HCT116 (cell line): ENCODE measurements at regions not wholly inside any gene's neighbourhood (a gene's known extent, or its start where the extent isn't known, plus 50 kb on each side); places are given as distances from the start of the nearest gene placed in this dataset.

Source experiments
- ATAC-seq: fragments of 200-7000 bp; cut with Tn5 transposase; 2 replicates; pipeline ENCODE4 v1.9.1; 2020; ENCODE audit warnings: mild to moderate bottlenecking, moderate library complexity
- BruUV-seq: library from RNA; stranded (reverse); fragments of 400-500 nt; replicated peaks from 2 replicates; lab custom pipeline; 2021; lab: Mats Ljungman, UMichigan
- CTCF ChIA-PET: fragments of 300-600 bp; sonication (Branson Sonifier 250); formaldehyde crosslinking; loops from one replicate; lab custom pipeline; 2021; ENCODE audit warnings: antibody characterized with exemption; lab: Charles Lee
- POLR2A ChIA-PET: fragments of 300-600, 350-600 bp; sonication (Branson Sonifier 250); formaldehyde crosslinking; loops from one replicate; lab custom pipeline; 2021; ENCODE audit warnings: antibody characterized with exemption; lab: Charles Lee
- RAD21 ChIA-PET, 2 experiments: fragments of 300-600 bp; sonication (Branson Sonifier 250); formaldehyde crosslinking; loops; one replicate each; lab custom pipeline; 2023; ENCODE audit warnings: low total read pairs in 2 of 2; ENCODE audit not compliant: uncharacterized antibody in 2 of 2, unreplicated experiment in 2 of 2, low non-redundant PET in 1 of 2; lab: Charles Lee
- DNase-seq: peaks from one replicate; pipeline ENCODE4 v3.0.0-alpha.2; 2010; ENCODE audit warnings: low read depth, low spot score
- H2AFZ ChIP-seq: fragments of 200-600 bp; shearing (Covaris generic), sonication (generic); 2 replicates; pipeline ENCODE4 v1.6.1; 2017; ENCODE audit warnings: low read depth, mixed run types, mixed read lengths, antibody characterized with exemption, low read length; ENCODE audit not compliant: poor library complexity, severe bottlenecking
- H3K27ac ChIP-seq: 2 replicates; pipeline ENCODE4 v1.5.1; 2012; ENCODE audit warnings: low read depth, low read length
- H3K27me3 ChIP-seq: fragments of 200-600 bp; sonication (generic); 2 replicates; pipeline ENCODE4 v1.6.1; 2016; ENCODE audit warnings: mixed run types, low read length, mixed read lengths; ENCODE audit not compliant: insufficient read depth
- H3K36me3 ChIP-seq, 2 experiments: fragments of 200-500 bp in 1 of 2; fragments of 200-600 bp in 1 of 2; sonication (Bioruptor generic) in 1 of 2; sonication (generic) in 1 of 2; 2 replicates each; pipeline versions ENCODE4 v1.5.1 to v1.6.1; 2014 to 2016; ENCODE audit warnings: low read length in 2 of 2, inconsistent platforms in 1 of 2, mixed read lengths in 1 of 2, mixed run types in 1 of 2; ENCODE audit not compliant: insufficient read depth in 2 of 2, control insufficient read depth in 1 of 2
- H3K4me1 ChIP-seq, 2 experiments: fragments of 200-600 bp in 1 of 2; sonication (generic) in 1 of 2; 2 replicates each; pipeline versions ENCODE4 v1.5.1 to v1.6.1; 2012 to 2017; ENCODE audit warnings: low read length in 2 of 2, inconsistent platforms in 1 of 2, mild to moderate bottlenecking in 1 of 2, mixed read lengths in 1 of 2, mixed run types in 1 of 2, moderate library complexity in 1 of 2; ENCODE audit not compliant: insufficient read depth in 2 of 2, control insufficient read depth in 1 of 2
- H3K4me2 ChIP-seq: fragments of 200-600 bp; sonication (generic); 2 replicates; pipeline ENCODE4 v1.6.1; 2017; ENCODE audit warnings: mixed run types, low read length, mixed read lengths
- H3K4me3 ChIP-seq, 2 experiments: fragments of 200-600 bp in 1 of 2; sonication (generic) in 1 of 2; replicated peaks in 1 of 2; 2 replicates each; pipeline ENCODE4 v1.5.1; 2011 to 2016; ENCODE audit warnings: low read length in 2 of 2, control low read depth in 1 of 2, low read depth in 1 of 2, mild to moderate bottlenecking in 1 of 2, mixed read lengths in 1 of 2, mixed run types in 1 of 2
- H3K79me2 ChIP-seq: fragments of 200-600 bp; sonication (generic); 2 replicates; pipeline ENCODE4 v1.6.1; 2017; ENCODE audit warnings: mild to moderate bottlenecking, mixed run types, low read length, moderate library complexity, mixed read lengths; ENCODE audit not compliant: insufficient read depth
- H3K9ac ChIP-seq: fragments of 200-600 bp; sonication (generic); 2 replicates; pipeline ENCODE4 v1.6.1; 2016; ENCODE audit warnings: low read length, mixed read lengths
- H3K9me2 ChIP-seq: fragments of 200-600 bp; sonication (generic), shearing (Covaris generic); 2 replicates; pipeline ENCODE4 v1.6.1; 2017; ENCODE audit warnings: mixed run types, mild to moderate bottlenecking, moderate library complexity; ENCODE audit not compliant: insufficient read depth
- H3K9me3 ChIP-seq, 2 experiments: fragments of 200-500 bp in 1 of 2; fragments of 200-600 bp in 1 of 2; sonication (Bioruptor generic) in 1 of 2; sonication (generic) in 1 of 2; 2 replicates each; pipeline ENCODE4 v1.6.1; 2014 to 2017; ENCODE audit warnings: low read length in 2 of 2, mixed read lengths in 2 of 2, inconsistent platforms in 1 of 2, low read depth in 1 of 2, mild to moderate bottlenecking in 1 of 2, mixed run types in 1 of 2, moderate library complexity in 1 of 2; ENCODE audit not compliant: control insufficient read depth in 1 of 2, insufficient read depth in 1 of 2
- H4K20me1 ChIP-seq: fragments of 200-600 bp; sonication (generic), shearing (Covaris generic); 2 replicates; pipeline ENCODE4 v1.6.1; 2017; ENCODE audit warnings: mixed run types, mild to moderate bottlenecking, moderate library complexity; ENCODE audit not compliant: insufficient read depth
- CEBPB ChIP-seq: IDR thresholded peaks from 2 replicates; pipeline ENCODE4 v1.6.1; 2012; ENCODE audit warnings: low read depth
- EGR1 ChIP-seq: IDR thresholded peaks from 2 replicates; pipeline ENCODE4 v1.6.1; 2012; ENCODE audit warnings: low read depth
- EZH2 ChIP-seq: fragments of 200-600 bp; sonication (generic); IDR thresholded peaks from 2 replicates; pipeline ENCODE4 v1.6.1; 2017; ENCODE audit warnings: antibody characterized with exemption, mixed run types
- EZH2phosphoT487 ChIP-seq: fragments of 200-600 bp; IDR thresholded peaks from 2 replicates; pipeline ENCODE4 v1.6.1; 2018; ENCODE audit warnings: antibody characterized with exemption, borderline replicate concordance
- FOSL1 ChIP-seq: IDR thresholded peaks from 2 replicates; pipeline ENCODE4 v1.6.1; 2012; ENCODE audit warnings: low read depth
- JUND ChIP-seq: IDR thresholded peaks from 2 replicates; pipeline ENCODE4 v1.6.1; 2012
- MAX ChIP-seq: IDR thresholded peaks from 2 replicates; pipeline ENCODE4 v1.6.1; 2012
- POLR2A ChIP-seq: IDR thresholded peaks from 2 replicates; pipeline ENCODE4 v1.7.0; 2011; ENCODE audit warnings: borderline replicate concordance; ENCODE audit not compliant: insufficient read depth, insufficient read length; ENCODE audit errors: extremely low read depth
- REST ChIP-seq: IDR thresholded peaks from 2 replicates; pipeline ENCODE4 v1.6.1; 2012; ENCODE audit warnings: low read depth
- TCF7L2 ChIP-seq: IDR thresholded peaks from 2 replicates; pipeline ENCODE4 v1.7.0; 2011; ENCODE audit warnings: borderline replicate concordance, inconsistent platforms; ENCODE audit not compliant: insufficient read depth, insufficient read length; ENCODE audit errors: extremely low read depth
- YY1 ChIP-seq: IDR thresholded peaks from 2 replicates; pipeline ENCODE4 v1.6.1; 2011; ENCODE audit warnings: low read length, low read depth, moderate library complexity, mild to moderate bottlenecking; ENCODE audit not compliant: insufficient replicate concordance; ENCODE audit errors: extremely low read depth
- ZBTB33 ChIP-seq: IDR thresholded peaks from 2 replicates; pipeline ENCODE4 v1.6.1; 2011; ENCODE audit warnings: mild to moderate bottlenecking, low read length, moderate library complexity; ENCODE audit not compliant: insufficient replicate concordance; ENCODE audit errors: extremely low read depth
- ZNF274 ChIP-seq: fragments of 200-500 bp; sonication (Bioruptor generic); IDR thresholded peaks from 2 replicates; pipeline ENCODE4 v1.6.1; 2014; ENCODE audit warnings: mild to moderate bottlenecking, low read depth, low read length, inconsistent platforms
- intact Hi-C: fragments of 100-400 bp; cut with micrococcal nuclease; formaldehyde crosslinking; loops from 2 replicates; pipeline ENCODE4 v1.10.0; 2022

- H3K9me2 ChIP-seq, result no peaks in the 10 kb centered on the region
- no peaks in the 10 kb centered on the region for H3K9me3 ChIP-seq
- POLR2A ChIA-PET, result no interaction called here
- H3K27me3 ChIP-seq, result no peaks in the 10 kb centered on the region
- no peaks in the 10 kb centered on the region for H4K20me1 ChIP-seq
- CTCF ChIA-PET, result no interaction called here
- TF ChIP-seq ZNF274 (no peak), YY1 (no peak), REST (no peak), TCF7L2 (no peak), EZH2 (no peak), FOSL1 (no peak), JUND (no peak), EZH2phosphoT487 (no peak), MAX (no peak), POLR2A (no peak), EGR1 (no peak), CEBPB (no peak), ZBTB33 (no peak)
- TF ChIP-seq, all 23 proteins: peak for 0
- RAD21 ChIA-PET, result no interaction called here
- Histone ChIP-seq H3K9ac (no peak overlapping the region), H3K4me2 (no peak overlapping the region), H2AFZ (no peak overlapping the region), H3K4me3 (no peak overlapping the region), H3K4me1 (no peaks in the 10 kb centered on the region), H3K27ac (no peak overlapping the region), H3K79me2 (no peaks in the 10 kb centered on the region), H3K36me3 (no peaks in the 10 kb centered on the region)
- ATAC-seq (no peak), DNase-seq (no peak)
- intact Hi-C loops, result no loop called here
- BruUV-seq, result no TSS peak
Observed at GRCh38 chr12:97939156-97939555, 476.6 kb downstream of the RMST start.
